GM19328 (cell line): ENCODE measurements at regions not wholly inside any gene's neighbourhood (a gene's known extent, or its start where the extent isn't known, plus 50 kb on each side); places are given as distances from the start of the nearest gene placed in this dataset.

Experiments
- ATAC-seq: cut with Tn5 transposase; IDR thresholded peaks from one replicate; pipeline ENCODE4 v1.9.1; 2021; ENCODE audit warnings: mild to moderate bottlenecking, moderate library complexity; ENCODE audit not compliant: unreplicated experiment

GRCh38 chr16:85501900-85502299 is 111.2 kb upstream of the GSE1 start:
- ATAC-seq, result no peak

GRCh38 chr16:85502357-85502756 is 110.8 kb upstream of the GSE1 start:
- no peak for ATAC-seq

DNA sequence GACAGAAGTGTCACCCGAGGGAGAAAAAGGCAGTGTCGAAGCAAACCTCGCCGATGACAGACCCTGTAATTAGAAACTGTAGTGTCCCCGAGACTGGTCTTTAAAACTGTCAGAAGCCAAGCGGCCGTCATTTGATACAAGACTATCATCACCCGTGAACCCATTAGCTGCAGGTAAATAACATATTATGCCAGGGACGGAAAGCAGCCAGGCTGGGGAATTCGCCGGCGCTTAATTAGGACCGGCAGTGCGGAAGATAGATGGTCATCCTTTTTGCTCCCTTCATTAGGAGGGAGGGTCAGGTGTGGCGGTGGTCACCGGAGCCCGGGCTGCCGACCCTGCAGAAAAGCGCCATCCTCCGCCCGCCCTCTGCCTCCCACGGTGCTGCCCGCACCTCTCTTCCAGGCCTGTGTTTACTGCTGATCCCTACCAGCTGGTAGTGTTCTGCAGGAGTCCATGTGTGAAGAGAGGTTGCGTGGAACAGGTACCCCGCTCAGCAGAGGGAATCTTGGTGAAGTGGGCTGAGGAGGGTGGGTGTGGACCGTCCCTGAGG is 109.4 kb upstream of the GSE1 start:
- no peak for ATAC-seq

DNA sequence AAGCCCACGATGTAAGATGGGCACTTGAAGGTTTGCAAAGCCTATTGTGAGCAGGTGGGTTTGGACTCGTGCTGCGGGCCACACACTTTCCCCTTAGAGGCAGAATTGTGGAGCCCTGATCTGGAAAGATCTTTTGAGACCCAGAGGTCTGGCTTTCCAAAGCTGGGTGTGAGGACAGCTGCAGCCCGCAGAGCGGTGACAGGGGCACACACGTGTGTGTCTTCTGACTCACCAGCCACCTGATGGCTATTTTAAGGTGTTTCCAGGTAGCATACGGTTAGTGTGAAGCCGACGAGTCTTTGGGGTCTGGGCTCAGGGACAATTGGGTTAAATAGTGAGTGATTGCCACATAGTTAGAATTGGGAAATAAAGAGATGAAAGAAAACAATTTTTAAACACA is 108.9 kb upstream of the GSE1 start:
- no peak for ATAC-seq

DNA sequence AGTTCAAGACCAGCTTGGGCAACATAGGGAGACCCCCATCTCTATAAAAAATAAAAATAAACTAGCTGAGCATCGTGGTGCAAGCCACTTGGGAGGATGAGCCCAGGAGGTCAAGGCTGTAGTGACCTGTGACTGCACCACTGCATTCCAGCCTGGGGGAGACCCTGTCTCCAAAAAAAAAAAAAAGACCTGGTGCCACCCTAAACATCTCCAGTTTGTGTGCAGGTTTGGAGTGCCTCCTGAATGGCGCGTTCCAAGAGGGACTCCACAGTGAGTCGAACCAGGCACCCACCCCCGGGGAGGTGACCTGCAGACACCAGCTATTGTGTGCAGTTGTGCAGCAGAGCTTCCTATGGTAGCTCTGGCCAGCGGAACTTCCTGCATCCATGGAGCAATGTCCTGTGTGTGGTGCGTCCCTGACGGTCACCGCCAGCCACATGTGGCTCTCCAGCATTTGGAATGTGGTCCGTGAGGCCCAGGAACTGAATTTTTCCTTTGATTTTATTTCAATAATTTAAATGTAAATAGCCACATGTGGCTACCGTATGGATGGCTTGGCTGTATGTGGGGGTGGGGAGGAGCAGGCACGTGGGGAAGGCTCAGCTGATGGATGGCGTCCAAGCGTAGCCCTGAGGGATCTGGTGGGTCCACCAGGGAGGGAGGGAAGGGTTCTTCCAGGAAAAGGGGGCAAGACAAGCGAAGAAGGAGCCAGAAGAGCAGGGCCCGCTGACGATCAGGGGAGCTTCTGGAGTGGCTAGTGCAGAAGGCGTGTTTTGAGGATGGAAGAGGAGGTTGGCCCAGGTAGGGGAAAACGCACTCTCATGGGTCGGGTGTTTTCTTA is 107.1 kb upstream of the GSE1 start:
- ATAC-seq, result no peak

- ATAC-seq, result no peak
These were observed 106.5 kb upstream of the GSE1 start for GRCh38 chr16:85506635-85506911.

- no peak for ATAC-seq
These were observed 105.8 kb upstream of the GSE1 start for GRCh38 chr16:85507342-85507741.

DNA sequence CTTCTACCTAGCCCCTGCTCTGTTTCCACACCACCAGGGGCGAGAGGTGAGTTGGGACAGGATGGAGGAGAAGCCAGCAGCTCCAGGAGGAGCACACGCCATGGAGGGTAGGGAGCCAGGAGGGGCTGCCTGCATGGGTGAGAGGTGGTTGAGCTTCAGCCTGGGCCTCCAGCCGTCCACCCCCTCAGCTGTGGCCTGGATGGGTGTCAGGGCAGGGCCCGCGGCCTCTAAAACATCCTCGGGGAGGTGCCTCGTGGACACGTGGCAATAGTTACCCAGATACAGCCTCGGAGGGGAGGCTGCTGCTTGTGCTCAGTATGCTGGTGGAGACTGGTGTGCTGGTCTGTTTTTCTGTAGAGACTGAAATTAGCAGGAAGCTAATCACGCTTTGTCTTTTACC is 104.7 kb upstream of the GSE1 start:
- ATAC-seq, result no peak

DNA sequence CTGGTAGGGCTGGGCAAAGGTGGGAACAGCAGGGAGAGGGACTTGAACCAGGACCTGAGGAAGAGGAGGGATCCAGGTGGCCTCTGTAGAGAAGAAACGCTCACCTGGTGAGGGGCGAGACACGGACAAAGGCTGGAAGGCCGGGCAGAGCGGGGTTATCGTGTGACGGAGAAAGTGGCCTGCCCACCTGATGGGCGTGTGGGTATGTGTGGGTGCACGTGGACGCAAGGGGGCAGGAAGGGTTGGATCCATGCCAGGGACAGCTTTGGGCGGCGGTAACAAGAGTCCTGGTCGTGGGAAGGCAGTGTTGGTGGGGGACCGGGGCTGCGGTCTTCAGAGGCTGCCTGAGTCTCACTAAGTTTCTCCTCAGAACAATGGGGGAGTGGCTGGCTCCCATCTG is 104.1 kb upstream of the GSE1 start:
- no peak for ATAC-seq

DNA sequence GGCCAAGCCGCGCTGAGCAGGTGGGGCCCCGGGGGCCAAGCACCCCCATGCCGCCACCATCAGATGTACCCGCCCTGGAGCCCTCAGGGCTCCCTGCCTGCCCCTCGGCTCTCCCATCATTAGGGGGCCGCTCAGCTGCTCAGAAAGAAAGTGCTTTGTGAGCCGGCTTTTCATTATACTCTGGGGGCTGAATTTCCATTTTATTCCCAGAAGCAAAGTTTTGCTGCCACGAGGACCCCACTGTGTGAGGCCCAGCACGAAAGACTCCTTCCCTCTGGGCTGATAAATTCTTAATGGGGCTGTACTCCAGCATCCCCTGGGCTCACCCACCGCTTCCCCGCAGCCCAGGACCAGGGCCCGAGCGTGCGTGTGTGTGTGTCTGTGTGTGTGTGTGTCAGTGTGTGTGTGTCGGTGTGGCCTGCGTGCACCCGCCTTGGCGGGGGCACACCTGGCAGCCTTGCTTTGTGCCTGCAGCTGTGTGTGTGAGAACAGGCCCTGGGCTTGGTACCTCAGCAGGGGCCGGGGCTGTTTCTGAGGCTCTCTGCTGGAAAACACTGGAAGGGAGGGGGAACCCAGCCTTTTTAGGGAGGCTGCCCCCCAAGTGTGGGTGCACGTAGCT is 103.0 kb upstream of the GSE1 start:
- ATAC-seq, result no peak

GRCh38 chr16:85511938-85512807 is 100.9 kb upstream of the GSE1 start:
- ATAC-seq, result no peak

DNA sequence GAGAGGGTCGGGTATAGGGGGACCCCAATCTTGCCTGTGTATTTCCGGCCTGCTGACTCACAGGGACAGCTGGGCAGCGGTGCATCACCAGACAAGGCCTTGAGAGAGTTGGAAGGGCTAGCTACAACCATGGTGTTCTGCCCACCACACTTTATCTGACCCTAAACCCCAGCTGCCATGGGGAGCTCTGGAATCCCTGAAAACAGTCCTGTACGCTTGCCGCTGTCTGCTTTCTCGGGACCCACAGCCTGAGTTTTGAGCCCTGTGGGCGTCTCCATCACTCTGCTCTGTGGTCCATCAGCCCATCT is 100.4 kb upstream of the GSE1 start:
- ATAC-seq, result no peak

DNA sequence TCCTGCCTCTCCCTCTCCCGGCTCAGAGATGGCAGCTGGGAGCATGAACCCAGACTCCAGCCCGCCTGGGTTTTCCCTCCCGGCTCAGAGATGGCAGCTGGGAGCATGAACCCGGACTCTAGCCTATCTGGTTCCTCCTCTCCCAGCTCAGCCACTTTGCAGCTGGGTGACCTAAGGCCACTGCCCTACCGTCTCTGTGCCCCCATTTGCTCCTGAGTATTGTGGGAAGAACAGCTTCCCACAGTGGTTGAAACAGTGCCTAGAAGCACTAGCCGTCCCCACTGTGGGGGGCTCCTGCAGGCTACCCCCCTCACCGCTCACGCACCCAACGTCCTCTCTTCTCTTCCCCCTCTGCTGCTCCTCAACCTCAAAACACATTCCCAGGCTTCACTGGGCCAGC is 99.9 kb upstream of the GSE1 start:
- no peak for ATAC-seq

DNA sequence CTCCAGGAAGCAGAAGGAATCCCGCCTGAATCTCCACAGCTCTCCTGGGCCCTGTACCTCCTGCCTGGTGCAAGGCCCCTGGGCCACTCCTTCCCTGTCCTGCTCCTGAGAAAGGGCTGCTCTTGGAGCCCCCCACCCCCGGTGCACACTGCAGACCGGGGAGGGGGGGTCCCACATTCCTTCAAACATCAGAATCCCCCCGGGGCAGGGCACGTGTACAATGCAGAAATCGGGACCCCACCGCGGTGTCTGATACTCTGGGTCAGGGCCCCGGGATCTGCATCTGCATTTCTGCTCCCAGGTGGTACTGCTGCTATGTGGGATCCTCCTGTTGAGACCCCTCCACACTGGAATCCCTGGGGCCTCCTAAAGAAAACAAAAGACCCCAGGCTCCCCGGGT is 99.5 kb upstream of the GSE1 start:
- no peak for ATAC-seq

GRCh38 chr16:85514295-85514597 is 98.9 kb upstream of the GSE1 start:
- no peak for ATAC-seq

GRCh38 chr16:85514598-85515318 is 98.4 kb upstream of the GSE1 start:
- no peak for ATAC-seq

GRCh38 chr16:85515319-85515745 is 97.8 kb upstream of the GSE1 start:
- ATAC-seq, result no peak

DNA sequence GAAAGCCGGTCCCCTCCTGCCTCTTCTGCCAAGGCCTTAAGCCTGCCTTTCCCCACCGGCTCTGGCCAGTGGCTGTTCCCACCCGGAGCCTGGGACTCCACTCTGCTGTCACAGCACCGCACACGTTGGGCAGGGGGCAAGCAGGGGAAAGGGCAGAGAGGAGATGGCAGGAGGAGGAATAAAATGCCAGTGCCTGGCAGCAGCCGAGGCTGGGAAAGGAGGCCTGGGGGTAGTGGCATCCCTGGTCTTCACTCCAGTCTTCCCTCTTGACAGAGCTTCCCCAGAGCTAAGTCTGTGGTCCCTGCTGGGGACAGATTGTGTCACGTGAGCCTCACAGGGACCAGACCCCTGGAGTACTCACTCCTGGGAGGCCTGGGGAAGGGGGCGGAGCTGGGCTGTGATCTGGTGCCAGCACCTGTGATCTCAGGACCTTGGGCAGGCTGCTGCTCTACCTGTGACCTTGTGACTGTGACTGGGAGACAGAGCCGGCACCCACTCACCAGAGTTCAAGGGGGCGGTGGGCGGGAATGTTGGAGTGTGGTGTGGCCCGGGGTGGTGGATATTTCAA is 97.2 kb upstream of the GSE1 start:
- no peak for ATAC-seq

DNA sequence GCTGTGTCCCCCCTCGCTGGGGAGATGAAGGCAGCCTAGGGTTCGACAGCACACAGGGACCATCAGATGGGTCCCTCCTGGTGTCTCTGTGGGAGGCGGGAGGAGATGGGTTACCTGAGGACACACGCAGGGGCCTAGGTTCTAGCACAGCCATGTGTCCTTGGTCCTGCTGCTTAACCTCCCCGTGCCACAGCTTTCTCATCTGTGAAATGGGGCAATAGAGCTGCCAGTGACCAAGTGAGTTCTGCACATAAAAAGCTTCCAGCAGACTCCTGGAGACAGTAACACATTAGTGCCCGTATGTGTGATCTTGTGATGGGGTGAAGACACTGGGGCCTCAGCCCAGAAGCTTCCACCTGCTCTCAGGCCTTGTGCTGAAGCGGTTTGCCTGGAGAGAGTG is 96.0 kb upstream of the GSE1 start:
- no peak for ATAC-seq

DNA sequence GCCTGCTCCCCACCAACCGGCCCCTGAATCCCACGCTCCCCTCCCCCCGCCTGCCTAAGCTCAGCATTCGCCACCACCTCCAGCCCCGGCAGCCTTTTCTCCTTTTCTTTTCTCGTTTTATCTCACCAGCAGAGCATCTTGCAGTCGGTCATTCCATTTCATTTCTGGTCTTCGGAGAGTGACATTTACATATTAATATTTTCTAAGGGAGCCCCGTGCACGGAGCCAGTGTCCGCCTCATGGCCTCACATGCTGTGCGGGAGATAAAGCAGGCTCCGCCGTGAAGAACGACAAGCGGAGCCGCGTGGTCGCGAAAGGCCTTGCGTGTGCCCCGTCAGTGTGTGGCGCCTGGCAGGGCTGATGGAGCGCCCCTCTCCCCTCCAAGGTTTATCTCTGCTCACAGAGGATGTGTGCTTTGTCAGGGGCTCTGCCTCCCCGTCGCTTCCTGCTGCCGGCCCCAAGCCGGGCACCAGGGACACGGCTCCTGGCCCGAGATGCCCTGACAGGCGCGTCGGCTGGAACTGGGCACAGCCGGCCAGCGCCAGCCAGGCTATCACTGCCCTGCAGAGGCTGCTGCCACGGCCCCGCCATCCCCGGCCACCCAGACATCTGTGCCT is 95.5 kb upstream of the GSE1 start:
- ATAC-seq, result no peak
